ENCODE measurements at regions not wholly inside any gene's neighbourhood (a gene's known extent, or its start where the extent isn't known, plus 50 kb on each side); places are given as distances from the start of the nearest gene placed in this dataset.

GRCh38 chr3:31346542-31346979 is 186.2 kb upstream of the STT3B start:
- TF ChIP-seq CTCF (IDR thresholded peaks at IDR 0.05), result no peak
- TF ChIP-seq POLR2AphosphoS5 (IDR thresholded peaks at IDR 0.05), result no peak
- no peak for TF ChIP-seq POLR2A (IDR thresholded peaks at IDR 0.05)

Data from breast epithelium (tissue), 3 donors.